Lower leg skin (tissue), 3 donors: ENCODE measurements at regions not wholly inside any gene's neighbourhood (a gene's known extent, or its start where the extent isn't known, plus 50 kb on each side); places are given as distances from the start of the nearest gene placed in this dataset.

ENCODE experiments used
- CTCF ChIP-seq, 3 donors: fragments of 450-650 bp; IDR thresholded peaks; one replicate each; pipeline ENCODE4 v1.5.1; 2016; ENCODE audit warnings: antibody characterized with exemption in 3 of 3, mild to moderate bottlenecking in 3 of 3, moderate library complexity in 2 of 3
- POLR2A ChIP-seq, 2 donors: fragments of 450-650 bp; IDR thresholded peaks; one replicate each; pipeline ENCODE4 v1.6.1; 2016 to 2017; ENCODE audit warnings: antibody characterized with exemption in 2 of 2, mild to moderate bottlenecking in 1 of 2, moderate library complexity in 1 of 2

- TF ChIP-seq CTCF (IDR thresholded peaks at IDR 0.05), result no peak
- no peak for TF ChIP-seq POLR2A (IDR thresholded peaks at IDR 0.05)
These were observed 312.3 kb downstream of the ATP23 start for GRCh38 chr12:58253663-58254062.
